Caco-2 (cell line): ENCODE measurements at regions not wholly inside any gene's neighbourhood (a gene's known extent, or its start where the extent isn't known, plus 50 kb on each side); places are given as distances from the start of the nearest gene placed in this dataset. TPM values are rescaled to one million over a fixed set of nuclear protein-coding genes. Genes with fewer than 3 reads are reported as not detected.
A peak's percentile ranks its signal among the peaks of the same experiment; 100 is the strongest.
"Not testable (repeated sequence)": the region's sequence is repeated elsewhere in the genome, so short reads cannot be mapped to it uniquely, and the experiment has no call there.

ENCODE experiments used
- BruUV-seq: library from RNA; stranded (reverse); fragments of 400-500 nt; replicated peaks from 2 replicates; lab custom pipeline; 2021; lab: Mats Ljungman, UMichigan
- CTCF ChIA-PET: fragments of 300-600 bp; sonication (Branson Sonifier 250); formaldehyde crosslinking; loops from one replicate; lab custom pipeline; 2022; ENCODE audit warnings: antibody characterized with exemption; lab: Charles Lee
- POLR2A ChIA-PET: fragments of 300-600 bp; sonication (Branson Sonifier 250); formaldehyde crosslinking; loops from one replicate; lab custom pipeline; 2022; ENCODE audit warnings: antibody characterized with exemption; lab: Charles Lee
- DNase-seq, 2 experiments: peaks; one replicate each; pipeline versions ENCODE4 v3.0.0 to v3.0.0-alpha.2; 2020 to 2022
- H3K27me3 ChIP-seq: replicated peaks from 2 replicates; pipeline ENCODE4 v1.6.0; 2011; ENCODE audit warnings: low read length; ENCODE audit not compliant: control insufficient read depth, insufficient read depth
- H3K36me3 ChIP-seq: 2 replicates; pipeline ENCODE4 v1.5.1; 2011; ENCODE audit warnings: low read length; ENCODE audit not compliant: control insufficient read depth, insufficient read depth
- H3K4me1 ChIP-seq: fragments of 250-450 bp; sonication (Bioruptor Pico); 2 replicates; pipeline ENCODE4 v1.5.1; 2020; ENCODE audit warnings: mild to moderate bottlenecking
- H3K4me3 ChIP-seq: 2 replicates; pipeline ENCODE4 v1.5.1; 2011; ENCODE audit warnings: low read depth, mild to moderate bottlenecking, control low read depth, low read length
- H3K9me3 ChIP-seq: fragments of 250-450 bp; sonication (Bioruptor Pico); 2 replicates; pipeline ENCODE4 v1.5.1; 2020; ENCODE audit warnings: mild to moderate bottlenecking, moderate library complexity
- H3K27ac Mint-ChIP-seq: one replicate; pipeline ENCODE4 v1.8.0; 2022; ENCODE audit warnings: mixed read lengths; ENCODE audit not compliant: unreplicated experiment
- H3K27me3 Mint-ChIP-seq: one replicate; pipeline ENCODE4 v1.8.0; 2022; ENCODE audit warnings: mixed read lengths; ENCODE audit not compliant: insufficient read depth, unreplicated experiment
- H3K36me3 Mint-ChIP-seq: one replicate; pipeline ENCODE4 v1.8.0; 2022; ENCODE audit warnings: mild to moderate bottlenecking, mixed read lengths; ENCODE audit not compliant: insufficient read depth, unreplicated experiment
- H3K4me1 Mint-ChIP-seq: one replicate; pipeline ENCODE4 v1.8.0; 2022; ENCODE audit warnings: low read depth, mixed read lengths; ENCODE audit not compliant: unreplicated experiment
- H3K4me3 Mint-ChIP-seq: one replicate; pipeline ENCODE4 v1.8.0; 2022; ENCODE audit warnings: mild to moderate bottlenecking, moderate library complexity, mixed read lengths; ENCODE audit not compliant: unreplicated experiment
- H3K9me3 Mint-ChIP-seq: one replicate; pipeline ENCODE4 v1.8.0; 2022; ENCODE audit warnings: mixed read lengths; ENCODE audit not compliant: unreplicated experiment
- intact Hi-C: fragments of 100-400 bp; cut with micrococcal nuclease; formaldehyde crosslinking; loops from one replicate; pipeline ENCODE4 v1.10.0; 2022; ENCODE audit not compliant: unreplicated experiment
- microRNA-seq: library from miRNA; unstranded; fragments of <30 nt; microRNA quantifications from one replicate; pipeline ENCODE4 v1.2.0, GENCODE V29; 2022
- TF ChIP-seq, protein P1 (sequence below), 2 experiments: fragments of 200-600 bp in 1 of 2; IDR thresholded peaks; 1 replicate in 1 of 2; 2 replicates in 1 of 2; pipeline versions ENCODE4 v1.5.1 to v1.8.0; 2011 to 2022; ENCODE audit warnings: antibody characterized with exemption in 1 of 2, control low read depth in 1 of 2, inconsistent platforms in 1 of 2, low read depth in 1 of 2, low read length in 1 of 2, mild to moderate bottlenecking in 1 of 2, moderate library complexity in 1 of 2; ENCODE audit not compliant: insufficient read depth in 1 of 2, severe bottlenecking in 1 of 2, unreplicated experiment in 1 of 2

DNA sequence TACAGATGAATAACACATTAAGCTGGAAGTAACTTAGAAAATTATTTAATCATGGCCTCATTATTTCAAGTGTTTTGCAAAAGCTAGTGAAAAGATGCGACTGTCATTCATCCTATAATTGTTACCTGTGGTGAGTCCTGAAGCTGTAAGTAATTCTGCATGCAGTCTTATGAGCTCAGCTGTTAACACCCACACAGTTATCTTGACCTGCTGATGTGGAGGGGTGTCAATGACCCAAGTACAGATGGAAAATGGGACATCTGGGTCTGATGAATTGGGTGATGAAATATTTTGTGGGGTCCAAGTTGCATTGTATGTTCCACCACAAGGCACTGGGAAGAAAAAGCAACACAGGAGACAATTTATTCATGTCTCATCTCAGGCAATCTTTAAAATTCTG lies 68.9 kb downstream of the OR13A1 start:
- DNase-seq, result no peak
- no peaks in the 10 kb centered on the region for H3K9me3 Mint-ChIP-seq

DNA sequence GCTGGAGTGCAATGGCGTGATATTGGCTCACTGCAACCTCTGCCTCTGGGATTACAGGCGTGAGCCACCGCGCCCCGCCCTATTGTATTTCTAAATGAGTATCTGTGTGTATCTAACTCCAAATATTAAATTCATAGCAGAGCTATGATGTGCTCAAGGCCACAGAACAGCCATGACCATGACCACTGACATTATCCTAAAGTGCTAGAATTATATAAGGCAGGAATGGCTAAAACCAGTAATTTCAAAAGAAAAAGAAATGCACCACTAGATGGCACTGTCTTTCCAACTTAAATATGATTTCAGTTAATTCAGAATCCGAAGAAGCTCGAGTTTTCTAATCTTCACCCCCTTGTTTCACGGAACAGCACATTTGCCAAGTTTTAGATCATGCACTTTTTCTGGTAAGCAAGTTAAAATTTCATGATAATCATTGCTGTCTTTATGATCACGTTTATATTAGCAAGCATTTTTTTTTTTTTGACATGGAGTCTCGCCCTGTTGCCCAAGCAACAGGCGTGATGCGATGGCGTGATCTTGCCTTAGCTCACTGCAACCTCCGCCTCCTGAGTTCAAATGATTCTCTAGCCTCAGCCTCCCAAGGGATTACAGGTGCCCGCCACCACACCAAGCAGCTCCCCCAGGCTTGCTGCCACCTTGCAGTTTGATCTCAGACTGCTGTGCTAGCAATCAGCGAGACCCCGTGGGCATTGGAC lies 65.3 kb downstream of the OR13A1 start:
- peak in 1 of 2 experiments; percentile 67 for DNase-seq
- Histone ChIP-seq H3K9me3 (no peaks in the 10 kb centered on the region), H3K4me1 (no peaks in the 10 kb centered on the region), H3K27me3 (no peaks in the 10 kb centered on the region), H3K36me3 (no peaks in the 10 kb centered on the region), H3K4me3 (no peak overlapping the region)
- Mint-ChIP-seq H3K27me3 (peaks cover 25% of the 10 kb centered on the region), H3K4me1 (no peaks in the 10 kb centered on the region), H3K4me3 (peak overlapping the region; percentile 48), H3K27ac (no peak overlapping the region), H3K36me3 (no peaks in the 10 kb centered on the region), H3K9me3 (no peaks in the 10 kb centered on the region)
- intact Hi-C loops, result loop anchor here (1.0 to 5.0 kb wide), 6 partner anchors 15 to 422 kb away; partner anchors contain the start of genes ALOX5 and ZFAND4
- ChIA-PET CTCF (interaction anchor here (0.6 to 1.2 kb wide), 11 partner anchors 15 to 422 kb away, joined by 3 to 12 read pairs (median 5); partner anchors contain the start of genes ZFAND4 and ZNF22), POLR2A (interaction anchor here (0.6 kb wide), 1 partner anchor 422 kb away, joined by 3 read pairs; no protein-coding TSS in a partner anchor)
- no TSS peak for BruUV-seq
- TF ChIP-seq, protein P1, sequence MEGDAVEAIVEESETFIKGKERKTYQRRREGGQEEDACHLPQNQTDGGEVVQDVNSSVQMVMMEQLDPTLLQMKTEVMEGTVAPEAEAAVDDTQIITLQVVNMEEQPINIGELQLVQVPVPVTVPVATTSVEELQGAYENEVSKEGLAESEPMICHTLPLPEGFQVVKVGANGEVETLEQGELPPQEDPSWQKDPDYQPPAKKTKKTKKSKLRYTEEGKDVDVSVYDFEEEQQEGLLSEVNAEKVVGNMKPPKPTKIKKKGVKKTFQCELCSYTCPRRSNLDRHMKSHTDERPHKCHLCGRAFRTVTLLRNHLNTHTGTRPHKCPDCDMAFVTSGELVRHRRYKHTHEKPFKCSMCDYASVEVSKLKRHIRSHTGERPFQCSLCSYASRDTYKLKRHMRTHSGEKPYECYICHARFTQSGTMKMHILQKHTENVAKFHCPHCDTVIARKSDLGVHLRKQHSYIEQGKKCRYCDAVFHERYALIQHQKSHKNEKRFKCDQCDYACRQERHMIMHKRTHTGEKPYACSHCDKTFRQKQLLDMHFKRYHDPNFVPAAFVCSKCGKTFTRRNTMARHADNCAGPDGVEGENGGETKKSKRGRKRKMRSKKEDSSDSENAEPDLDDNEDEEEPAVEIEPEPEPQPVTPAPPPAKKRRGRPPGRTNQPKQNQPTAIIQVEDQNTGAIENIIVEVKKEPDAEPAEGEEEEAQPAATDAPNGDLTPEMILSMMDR (IDR thresholded peaks at IDR 0.05; ENCODE audit: insufficient read depth in 1 of 2, low read depth in 1 of 2, low read length in 1 of 2, severe bottlenecking in 1 of 2, unreplicated experiment in 1 of 2), result peak; percentile 67 to 87

More for the DNA sequence above, 68.9 kb downstream of the OR13A1 start:
- no peaks in the 10 kb centered on the region for H3K36me3 Mint-ChIP-seq
- intact Hi-C loops, result no loop called here
- H3K27ac Mint-ChIP-seq, result no peak overlapping the region
- Histone ChIP-seq H3K27me3 (no peaks in the 10 kb centered on the region), H3K36me3 (no peaks in the 10 kb centered on the region), H3K4me1 (no peaks in the 10 kb centered on the region), H3K9me3 (no peaks in the 10 kb centered on the region), H3K4me3 (no peak overlapping the region)
- TF ChIP-seq, protein P1 (IDR thresholded peaks at IDR 0.05; ENCODE audit: insufficient read depth in 1 of 2, low read depth in 1 of 2, low read length in 1 of 2, severe bottlenecking in 1 of 2, unreplicated experiment in 1 of 2), result no peak
- POLR2A ChIA-PET, result no interaction called here
- CTCF ChIA-PET, result no interaction called here
- peaks cover 29% of the 10 kb centered on the region for H3K27me3 Mint-ChIP-seq
- H3K4me1 Mint-ChIP-seq, result no peaks in the 10 kb centered on the region
- no TSS peak for BruUV-seq
- H3K4me3 Mint-ChIP-seq, result no peak overlapping the region

DNA sequence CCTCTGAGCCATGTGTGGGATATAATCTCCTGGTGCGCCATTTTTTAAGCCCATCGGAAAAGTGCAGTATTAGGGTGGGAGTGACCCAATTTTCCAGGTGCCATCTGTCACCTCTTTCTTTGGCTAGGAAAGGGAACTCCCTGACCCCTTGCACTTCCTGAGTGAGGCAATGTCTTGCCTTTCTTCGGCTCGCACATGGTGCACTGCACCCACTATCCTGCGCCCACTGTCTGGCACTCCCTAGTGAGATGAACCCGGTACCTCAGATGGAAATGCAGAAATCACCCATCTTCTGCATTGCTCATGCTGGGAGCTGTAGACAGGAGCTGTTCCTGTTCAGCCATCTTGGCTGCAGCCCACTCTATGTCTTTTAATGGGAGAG lies 64.7 kb downstream of the OR13A1 start:
- H3K4me1 ChIP-seq, H3K9me3 Mint-ChIP-seq, H3K4me3 Mint-ChIP-seq, H3K4me1 Mint-ChIP-seq, H3K36me3 Mint-ChIP-seq, H3K9me3 ChIP-seq, DNase-seq, H3K27me3 ChIP-seq, H3K36me3 ChIP-seq, H3K27ac Mint-ChIP-seq, H3K4me3 ChIP-seq, BruUV-seq: not testable (repeated sequence)
- peaks cover 26% of the 10 kb centered on the region for H3K27me3 Mint-ChIP-seq
- ChIA-PET CTCF (interaction anchor here (0.6 to 1.2 kb wide), 9 partner anchors 16 to 421 kb away, joined by 3 to 12 read pairs (median 5); partner anchors contain the start of genes ZFAND4 and ZNF22), POLR2A (interaction anchor here (0.6 kb wide), 1 partner anchor 421 kb away, joined by 3 read pairs; no protein-coding TSS in a partner anchor)
- intact Hi-C loops, result loop anchor here (1.0 to 5.0 kb wide), 6 partner anchors 15 to 422 kb away; partner anchors contain the start of genes ALOX5 and ZFAND4

Small RNAs in the stretch of these regions (microRNA-seq; reads per million reads assigned to microRNA genes)
- gene MIR3156-1, result not detected
